Trophoblast cell (in vitro differentiated cells and primary cell): ENCODE measurements at regions not wholly inside any gene's neighbourhood (a gene's known extent, or its start where the extent isn't known, plus 50 kb on each side); places are given as distances from the start of the nearest gene placed in this dataset.
"Not testable (repeated sequence)": the region's sequence is repeated elsewhere in the genome, so short reads cannot be mapped to it uniquely, and the experiment has no call there.

ENCODE experiments used
- DNase-seq, 2 donors: peaks; one replicate each; pipeline ENCODE4 v3.0.0-alpha.2; 2016
- H2AFZ ChIP-seq: 2 replicates; pipeline ENCODE4 v1.6.1; 2013; ENCODE audit warnings: low read length, moderate library complexity, mild to moderate bottlenecking; ENCODE audit not compliant: insufficient read depth, poor library complexity
- H2AK5ac ChIP-seq: 2 replicates; pipeline ENCODE4 v1.6.1; 2013; ENCODE audit warnings: mild to moderate bottlenecking, low read length
- H2BK120ac ChIP-seq: 2 replicates; pipeline ENCODE4 v1.6.1; 2013; ENCODE audit warnings: low read length, mild to moderate bottlenecking, moderate library complexity; ENCODE audit not compliant: insufficient read depth, poor library complexity
- H2BK12ac ChIP-seq: 2 replicates; pipeline ENCODE4 v1.6.1; 2013; ENCODE audit warnings: mild to moderate bottlenecking, low read length, moderate library complexity
- H2BK5ac ChIP-seq: 2 replicates; pipeline ENCODE4 v1.6.1; 2013; ENCODE audit warnings: low read length, low read depth, moderate library complexity, mild to moderate bottlenecking; ENCODE audit not compliant: poor library complexity
- H3K14ac ChIP-seq: 2 replicates; pipeline ENCODE4 v1.6.1; 2013; ENCODE audit warnings: mild to moderate bottlenecking, low read length
- H3K18ac ChIP-seq: 2 replicates; pipeline ENCODE4 v1.6.1; 2013; ENCODE audit warnings: mild to moderate bottlenecking, low read length
- H3K23ac ChIP-seq: 2 replicates; pipeline ENCODE4 v1.6.1; 2013; ENCODE audit warnings: low read length
- H3K27ac ChIP-seq: 2 replicates; pipeline ENCODE4 v1.5.1; 2013; ENCODE audit warnings: low read depth, mild to moderate bottlenecking, inconsistent platforms, low read length, moderate library complexity
- H3K27me3 ChIP-seq: 2 replicates; pipeline ENCODE4 v1.6.1; 2013; ENCODE audit warnings: inconsistent platforms, mild to moderate bottlenecking, low read length, moderate library complexity; ENCODE audit not compliant: insufficient read depth
- H3K36me3 ChIP-seq, 2 experiments: 1 replicate in 1 of 2; 2 replicates in 1 of 2; pipeline ENCODE4 v1.6.1; 2013; ENCODE audit warnings: low read length in 2 of 2, mild to moderate bottlenecking in 2 of 2, moderate library complexity in 1 of 2; ENCODE audit not compliant: insufficient read depth in 2 of 2, control insufficient read depth in 1 of 2
- H3K4ac ChIP-seq: 2 replicates; pipeline ENCODE4 v1.6.1; 2013; ENCODE audit warnings: low read depth, mild to moderate bottlenecking, low read length, moderate library complexity
- H3K4me1 ChIP-seq, 2 experiments: 1 replicate in 1 of 2; 2 replicates in 1 of 2; pipeline ENCODE4 v1.6.1; 2013; ENCODE audit warnings: low read length in 2 of 2, mild to moderate bottlenecking in 2 of 2, moderate library complexity in 1 of 2; ENCODE audit not compliant: insufficient read depth in 2 of 2, control insufficient read depth in 1 of 2
- H3K4me2 ChIP-seq: 2 replicates; pipeline ENCODE4 v1.6.1; 2013; ENCODE audit warnings: inconsistent platforms, mild to moderate bottlenecking, low read length, moderate library complexity
- H3K4me3 ChIP-seq: 2 replicates; pipeline ENCODE4 v1.5.1; 2013; ENCODE audit warnings: mild to moderate bottlenecking, low read depth, low read length, inconsistent platforms
- H3K79me1 ChIP-seq: one replicate; pipeline ENCODE4 v1.6.1; 2013; ENCODE audit warnings: low read length
- H3K79me2 ChIP-seq: 2 replicates; pipeline ENCODE4 v1.6.1; 2013; ENCODE audit warnings: low read length, mild to moderate bottlenecking; ENCODE audit not compliant: control insufficient read depth, insufficient read depth, poor library complexity
- H3K9ac ChIP-seq: 2 replicates; pipeline ENCODE4 v1.6.1; 2013; ENCODE audit warnings: mild to moderate bottlenecking, low read length
- H3K9me3 ChIP-seq: 2 replicates; pipeline ENCODE4 v1.6.1; 2013; ENCODE audit warnings: low read depth, mild to moderate bottlenecking, control low read depth, inconsistent platforms, low read length; ENCODE audit not compliant: insufficient read depth
- H4K12ac ChIP-seq: 2 replicates; pipeline ENCODE4 v1.6.1; 2013; ENCODE audit warnings: low read depth, mild to moderate bottlenecking, low read length, moderate library complexity
- H4K8ac ChIP-seq: 2 replicates; pipeline ENCODE4 v1.6.1; 2013; ENCODE audit warnings: low read depth, mild to moderate bottlenecking, low read length, moderate library complexity
- H4K91ac ChIP-seq: one replicate; pipeline ENCODE4 v1.6.1; 2013; ENCODE audit warnings: low read depth, mild to moderate bottlenecking, low read length, moderate library complexity
- WGBS: extraction: QIAGEN DNeasy Blood & Tissue Kit; methylation state at CpG from one replicate; pipeline ENCODE4 v1.1.7; 2013; ENCODE audit warnings: missing lambda C conversion rate; ENCODE audit not compliant: insufficient read length, insufficient coverage; ENCODE audit errors: extremely low coverage; 5-methylcytosine and 5-hydroxymethylcytosine counted together

GRCh38 chr7:26084418-26084817, 67.6 kb upstream of the NFE2L3 start:
- Histone ChIP-seq H4K91ac (peak overlapping the region; percentile 5), H4K8ac (no peak overlapping the region), H4K12ac (no peak overlapping the region)

GRCh38 chr7:26085771-26086170, 66.2 kb upstream of the NFE2L3 start:
- no peak overlapping the region for H3K14ac ChIP-seq
- no peak overlapping the region for H3K18ac ChIP-seq
- H2BK5ac ChIP-seq: peak overlapping the region; percentile 2
- peak overlapping the region; percentile 50 for H4K8ac ChIP-seq
- no peaks in the 10 kb centered on the region for H3K9me3 ChIP-seq
- no peak overlapping the region for H3K4me3 ChIP-seq
- peaks cover 2% of the 10 kb centered on the region for H3K79me2 ChIP-seq
- H3K4me2 ChIP-seq: no peak overlapping the region
- no peak overlapping the region for H3K9ac ChIP-seq
- no peak overlapping the region for H2AK5ac ChIP-seq
- H3K27me3 ChIP-seq: no peaks in the 10 kb centered on the region
- H3K4ac ChIP-seq: no peak overlapping the region
- no peak overlapping the region for H3K23ac ChIP-seq
- no peak overlapping the region for H2AFZ ChIP-seq
- no peak overlapping the region for H3K27ac ChIP-seq
- peak in 1 of 2 donors; percentile 53 for DNase-seq
- no peak overlapping the region for H4K12ac ChIP-seq
- peak overlapping the region; percentile 4 for H2BK12ac ChIP-seq
- H4K91ac ChIP-seq: peak overlapping the region; percentile 3
- no CpG with 5 or more reads among the region's 7 CpGs for WGBS
- no peaks in the 10 kb centered on the region for H3K36me3 ChIP-seq
- H3K79me1 ChIP-seq: peaks cover 16% of the 10 kb centered on the region
- H3K4me1 ChIP-seq: peaks cover 9 to 10% of the 10 kb centered on the region in 2 experiments
- H2BK120ac ChIP-seq: peak overlapping the region; percentile 70

More at GRCh38 chr7:26084418-26084817, 67.6 kb upstream of the NFE2L3 start:
- Histone ChIP-seq H3K4me2 (no peak overlapping the region), H3K36me3 (no peaks in the 10 kb centered on the region), H3K18ac (no peak overlapping the region), H3K4me1 (peaks cover 9 to 10% of the 10 kb centered on the region in 2 experiments), H2AK5ac (no peak overlapping the region), H3K27ac (no peak overlapping the region), H3K79me1 (peaks cover 14% of the 10 kb centered on the region), H2BK12ac (no peak overlapping the region), H2BK120ac (peak overlapping the region; percentile 1), H2BK5ac (no peak overlapping the region), H3K23ac (no peak overlapping the region), H3K27me3 (no peaks in the 10 kb centered on the region), H3K4ac (no peak overlapping the region), H3K79me2 (peaks cover 2% of the 10 kb centered on the region), H3K4me3 (no peak overlapping the region), H2AFZ (no peak overlapping the region), H3K9me3 (no peaks in the 10 kb centered on the region), H3K14ac (no peak overlapping the region), H3K9ac (no peak overlapping the region)
- no peak for DNase-seq
- no CpG with 5 or more reads among the region's 7 CpGs for WGBS

- peak overlapping the region; percentile 6 for H4K8ac ChIP-seq
- H3K9me3 ChIP-seq: no peaks in the 10 kb centered on the region
- peak overlapping the region; percentile 45 for H3K14ac ChIP-seq
- peaks cover 0 to 4% of the 10 kb centered on the region in 2 experiments for H3K4me1 ChIP-seq
- H2BK120ac ChIP-seq: peak overlapping the region; percentile 78
- peak overlapping the region; percentile 40 for H3K27ac ChIP-seq
- H2BK5ac ChIP-seq: peak overlapping the region; percentile 18
- H3K4me3 ChIP-seq: no peak overlapping the region
- H4K91ac ChIP-seq: peak overlapping the region; percentile 94
- no peak overlapping the region for H3K23ac ChIP-seq
- no peak overlapping the region for H2AK5ac ChIP-seq
- no peak overlapping the region for H3K4me2 ChIP-seq
- peaks cover 2% of the 10 kb centered on the region for H3K79me2 ChIP-seq
- no peak overlapping the region for H4K12ac ChIP-seq
- no peak overlapping the region for H3K9ac ChIP-seq
- H2AFZ ChIP-seq: no peak overlapping the region
- no peak overlapping the region for H3K4ac ChIP-seq
- H3K18ac ChIP-seq: no peak overlapping the region
- WGBS: no CpG with 5 or more reads among the region's 7 CpGs
- DNase-seq: peak; percentile 33 to 78
- H3K36me3 ChIP-seq: no peaks in the 10 kb centered on the region
- no peaks in the 10 kb centered on the region for H3K27me3 ChIP-seq
- H3K79me1 ChIP-seq: peaks cover 12% of the 10 kb centered on the region
- H2BK12ac ChIP-seq: no peak overlapping the region
Observed at GRCh38 chr7:26087321-26088091, 64.5 kb upstream of the NFE2L3 start.

- DNase-seq, H3K14ac ChIP-seq, H3K9me3 ChIP-seq, H3K36me3 ChIP-seq, H2BK5ac ChIP-seq, H3K18ac ChIP-seq, H3K9ac ChIP-seq, H3K23ac ChIP-seq, H2AFZ ChIP-seq, H4K8ac ChIP-seq, H3K4me1 ChIP-seq, H4K12ac ChIP-seq, H3K27me3 ChIP-seq, H3K4me3 ChIP-seq, H3K4ac ChIP-seq, H3K4me2 ChIP-seq, H3K79me2 ChIP-seq: not testable (repeated sequence)
- peak overlapping the region; percentile 71 for H3K27ac ChIP-seq
- peak overlapping the region; percentile 74 for H2BK120ac ChIP-seq
- H2AK5ac ChIP-seq: peak overlapping the region; percentile 53
- H3K79me1 ChIP-seq: peaks cover 11% of the 10 kb centered on the region
- peak overlapping the region; percentile 77 for H4K91ac ChIP-seq
- WGBS: no CpG with 5 or more reads among the region's 6 CpGs
- H2BK12ac ChIP-seq: peak overlapping the region; percentile 45
Observed at GRCh38 chr7:26089469-26089868, 62.5 kb upstream of the NFE2L3 start.
